GM21529 (cell line): ENCODE measurements at regions not wholly inside any gene's neighbourhood (a gene's known extent, or its start where the extent isn't known, plus 50 kb on each side); places are given as distances from the start of the nearest gene placed in this dataset.
A peak's percentile ranks its signal among the peaks of the same experiment; 100 is the strongest.

Source experiments
- ATAC-seq: cut with Tn5 transposase; IDR thresholded peaks from one replicate; pipeline ENCODE4 v1.9.1; 2021; ENCODE audit not compliant: unreplicated experiment

DNA sequence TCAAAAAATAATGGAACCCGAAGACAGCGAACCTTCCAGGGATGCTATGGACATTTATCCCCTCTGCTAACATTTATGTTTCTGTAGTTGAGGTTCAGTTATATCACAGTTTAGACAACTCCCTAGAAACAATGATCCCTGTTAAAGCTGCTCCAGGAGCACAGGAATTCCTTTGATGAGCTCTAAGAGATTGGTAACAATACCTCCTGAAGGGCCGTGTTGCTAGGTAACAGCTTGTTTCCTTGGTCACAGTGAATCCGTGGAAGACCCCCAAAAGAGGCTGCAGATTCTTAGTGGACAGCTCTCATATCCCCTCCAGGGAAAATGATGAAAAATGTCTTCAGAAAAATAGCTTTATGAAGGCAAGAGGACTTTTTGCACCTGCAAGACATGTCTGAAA, 160.2 kb downstream of the SERPINI1 start:
- ATAC-seq: no peak

GRCh38 chr3:167895178-167895577, 159.7 kb downstream of the SERPINI1 start:
- no peak for ATAC-seq

DNA sequence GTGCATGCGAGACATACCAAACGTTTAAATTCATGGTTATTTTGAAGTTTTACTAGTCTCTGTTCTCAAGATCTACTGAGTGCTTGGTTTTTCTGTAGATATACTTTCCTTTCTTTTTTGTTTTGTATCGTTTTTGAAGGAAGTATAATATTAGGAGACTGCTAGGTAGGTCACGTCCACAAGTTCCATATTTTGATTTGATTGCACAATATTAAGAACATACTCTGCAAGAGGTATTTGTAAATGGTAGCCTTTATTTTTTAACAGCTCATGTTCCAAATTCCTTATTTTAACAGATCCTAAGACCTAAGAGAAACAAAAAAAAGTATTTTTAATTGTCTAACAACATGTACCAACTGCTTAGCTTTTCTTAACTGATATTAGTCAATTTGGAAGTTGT, 156.7 kb downstream of the SERPINI1 start:
- no peak for ATAC-seq

DNA sequence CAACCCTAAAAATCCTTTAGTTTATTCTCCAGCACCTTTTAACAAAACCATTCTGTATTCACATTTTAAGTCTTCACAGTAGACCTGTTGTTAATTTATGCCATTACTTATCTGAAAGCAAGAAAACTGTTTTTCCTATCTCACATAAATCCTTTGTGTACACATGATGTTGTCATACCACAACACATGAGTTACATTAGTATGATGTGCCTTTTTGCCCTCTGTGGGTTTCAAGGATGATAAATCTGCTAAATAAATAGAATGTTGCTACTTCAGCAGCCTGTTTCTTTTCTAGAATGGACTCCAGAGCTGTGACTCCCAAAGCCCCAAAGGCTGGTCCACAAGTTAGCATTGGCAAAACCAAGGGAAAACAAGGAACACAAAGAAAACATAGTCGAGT, 151.6 kb downstream of the SERPINI1 start:
- ATAC-seq: no peak

GRCh38 chr3:167886690-167887089, 151.2 kb downstream of the SERPINI1 start:
- no peak for ATAC-seq

DNA sequence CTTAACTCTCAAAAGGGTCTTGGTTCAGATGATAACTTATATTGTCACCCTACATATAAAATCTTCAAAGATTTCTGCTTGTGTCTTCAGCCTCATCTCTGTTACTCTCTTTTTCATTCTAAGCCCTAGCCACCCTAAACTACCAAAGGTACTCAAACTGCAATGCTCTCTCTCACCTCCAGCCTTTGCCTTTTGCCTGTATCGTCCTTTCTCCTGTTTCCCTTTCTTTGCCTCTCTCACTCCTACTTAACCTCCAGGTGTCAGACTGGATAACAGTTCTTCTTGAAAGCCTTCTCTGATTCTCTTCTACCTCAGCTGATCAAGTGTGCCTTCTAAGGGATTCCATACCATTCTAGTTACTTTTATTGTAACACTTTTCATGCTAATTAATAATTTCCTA, 149.8 kb downstream of the SERPINI1 start:
- ATAC-seq: no peak

DNA sequence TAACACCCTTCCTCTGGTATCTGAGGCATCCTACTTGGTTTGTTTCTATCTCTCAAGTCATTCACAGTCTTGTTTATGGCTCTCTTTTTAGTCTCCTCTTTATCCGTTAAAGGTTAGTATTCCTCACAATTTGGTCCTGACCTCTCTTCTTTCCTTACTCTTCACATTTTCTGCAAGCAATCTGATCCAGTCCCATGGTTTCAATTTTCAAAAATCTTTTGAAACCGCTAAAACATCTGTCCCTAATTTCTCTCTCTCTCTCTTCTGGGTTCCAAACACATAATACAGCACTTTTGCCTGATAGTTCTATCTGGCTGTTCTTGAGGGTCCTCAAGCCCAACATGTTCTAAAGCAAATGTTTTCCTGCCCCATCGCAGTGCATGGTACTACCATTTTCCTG, 149.0 kb downstream of the SERPINI1 start:
- ATAC-seq: no peak

DNA sequence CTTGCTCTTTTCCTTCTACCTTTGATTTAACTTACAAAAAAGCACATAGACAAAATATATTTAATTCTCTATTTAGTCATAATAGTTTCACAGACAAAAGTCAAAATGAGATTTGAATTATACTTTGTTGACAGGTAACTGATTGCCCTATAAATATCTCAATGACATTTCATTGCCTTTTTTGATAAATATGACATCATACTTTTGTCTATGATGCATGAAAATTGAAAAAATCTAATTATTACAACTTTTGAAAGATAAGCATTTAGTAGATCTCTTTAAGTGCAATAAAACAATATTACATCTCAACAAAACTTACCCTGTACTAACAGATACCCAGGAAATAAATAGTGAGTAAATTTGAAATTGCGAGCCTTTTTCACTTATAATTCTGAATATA, 147.9 kb downstream of the SERPINI1 start:
- ATAC-seq: no peak

GRCh38 chr3:167882057-167882667, 146.6 kb downstream of the SERPINI1 start:
- peak; percentile 90 for ATAC-seq

DNA sequence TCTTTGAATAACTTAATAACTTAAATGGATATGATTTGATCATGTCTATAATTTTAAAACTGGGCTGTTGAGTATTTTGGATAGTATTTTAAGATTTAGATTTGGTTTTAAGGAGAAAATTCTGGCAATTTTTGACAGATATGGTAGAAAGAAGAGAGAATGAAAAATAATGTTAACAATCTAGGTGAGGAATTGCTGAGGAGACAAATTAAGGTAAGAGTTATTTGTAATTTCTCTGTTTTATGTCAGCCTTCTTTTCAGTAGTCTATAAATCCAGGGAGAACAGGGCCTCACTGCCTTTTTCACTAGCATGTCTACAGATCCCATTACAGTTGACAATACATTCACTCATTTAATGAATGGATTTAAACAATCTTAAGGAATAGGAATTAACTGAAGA, 144.7 kb downstream of the SERPINI1 start:
- ATAC-seq: no peak

GRCh38 chr3:167876620-167877281, 141.2 kb downstream of the SERPINI1 start:
- no peak for ATAC-seq
